Esophagus squamous epithelium (tissue), 4 donors: ENCODE measurements at regions not wholly inside any gene's neighbourhood (a gene's known extent, or its start where the extent isn't known, plus 50 kb on each side); places are given as distances from the start of the nearest gene placed in this dataset.

Experiments
- POLR2A ChIP-seq, 4 donors: fragments of 450-650 bp; IDR thresholded peaks; one replicate each; pipeline ENCODE4 v1.6.1; 2017; ENCODE audit warnings: antibody characterized with exemption in 4 of 4, mild to moderate bottlenecking in 4 of 4, moderate library complexity in 3 of 4
- TF ChIP-seq, protein P1 (sequence below), 6 experiments: fragments of 450-650 bp in 4 of 6; fragments of 200-600 bp in 2 of 6; sonication (generic) in 2 of 6; IDR thresholded peaks; one replicate each; pipeline ENCODE4 v1.5.1; 2016 to 2019; ENCODE audit warnings: antibody characterized with exemption in 6 of 6, mild to moderate bottlenecking in 4 of 6, moderate library complexity in 4 of 6

DNA sequence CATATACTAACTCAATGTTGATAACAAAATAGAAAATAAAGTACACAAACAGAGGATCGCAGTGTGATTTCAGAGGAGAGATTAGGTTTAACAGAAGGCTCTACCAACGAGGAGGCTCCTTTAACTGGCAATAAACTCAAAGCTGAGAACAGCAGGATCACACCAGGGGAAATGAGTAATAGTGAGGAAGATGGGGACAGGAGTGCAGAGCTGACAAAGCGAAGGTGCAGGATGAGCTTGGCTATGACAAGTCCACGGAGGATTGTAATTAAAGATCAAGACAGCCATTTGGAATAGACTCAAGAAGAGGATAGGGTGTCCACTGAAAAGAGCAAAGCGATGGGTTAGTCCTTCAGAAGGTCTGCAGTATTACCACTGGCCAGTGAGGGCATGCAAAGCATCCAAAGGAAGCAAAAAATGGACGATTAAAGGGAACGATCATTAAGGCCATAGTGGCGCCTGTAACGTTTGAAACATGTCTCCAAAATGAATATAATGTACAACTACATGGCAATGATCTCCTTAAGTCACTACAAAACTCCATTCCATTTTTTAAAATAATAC lies 85.3 kb downstream of the GRIN2B start:
- TF ChIP-seq, protein P1, sequence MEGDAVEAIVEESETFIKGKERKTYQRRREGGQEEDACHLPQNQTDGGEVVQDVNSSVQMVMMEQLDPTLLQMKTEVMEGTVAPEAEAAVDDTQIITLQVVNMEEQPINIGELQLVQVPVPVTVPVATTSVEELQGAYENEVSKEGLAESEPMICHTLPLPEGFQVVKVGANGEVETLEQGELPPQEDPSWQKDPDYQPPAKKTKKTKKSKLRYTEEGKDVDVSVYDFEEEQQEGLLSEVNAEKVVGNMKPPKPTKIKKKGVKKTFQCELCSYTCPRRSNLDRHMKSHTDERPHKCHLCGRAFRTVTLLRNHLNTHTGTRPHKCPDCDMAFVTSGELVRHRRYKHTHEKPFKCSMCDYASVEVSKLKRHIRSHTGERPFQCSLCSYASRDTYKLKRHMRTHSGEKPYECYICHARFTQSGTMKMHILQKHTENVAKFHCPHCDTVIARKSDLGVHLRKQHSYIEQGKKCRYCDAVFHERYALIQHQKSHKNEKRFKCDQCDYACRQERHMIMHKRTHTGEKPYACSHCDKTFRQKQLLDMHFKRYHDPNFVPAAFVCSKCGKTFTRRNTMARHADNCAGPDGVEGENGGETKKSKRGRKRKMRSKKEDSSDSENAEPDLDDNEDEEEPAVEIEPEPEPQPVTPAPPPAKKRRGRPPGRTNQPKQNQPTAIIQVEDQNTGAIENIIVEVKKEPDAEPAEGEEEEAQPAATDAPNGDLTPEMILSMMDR (IDR thresholded peaks at IDR 0.05): no peak
- TF ChIP-seq POLR2A (IDR thresholded peaks at IDR 0.05): no peak
